T-cell (primary cell): ENCODE measurements at regions not wholly inside any gene's neighbourhood (a gene's known extent, or its start where the extent isn't known, plus 50 kb on each side); places are given as distances from the start of the nearest gene placed in this dataset.

ENCODE experiments used
- ATAC-seq, 4 experiments: fragments of 200-7000 bp in 3 of 4; fragments of 150-1000 bp in 1 of 4; cut with Tn5 transposase; replicated peaks in 1 of 4; 1 replicate in 3 of 4; 2 replicates in 1 of 4; pipeline ENCODE4 v1.10.0; 2021; ENCODE audit warnings: moderate library complexity in 3 of 4, mild to moderate bottlenecking in 2 of 4, moderate number of reproducible peaks in 1 of 4
- CTCF ChIA-PET, 2 donors: fragments of 300-600 bp; sonication (Branson Sonifier 250); formaldehyde crosslinking; loops; one replicate each; lab custom pipeline; 2022; ENCODE audit warnings: antibody characterized with exemption in 2 of 2; lab: Charles Lee
- POLR2A ChIA-PET, 2 donors: fragments of 300-600 bp; sonication (Branson Sonifier 250); formaldehyde crosslinking; loops; one replicate each; lab custom pipeline; 2022; ENCODE audit warnings: antibody characterized with exemption in 2 of 2; lab: Charles Lee
- DNase-seq, 35 experiments: peaks; one replicate each; pipeline versions ENCODE4 v3.0.0 to v3.0.0-alpha.2; 2013 to 2023
- H3K27ac ChIP-seq: one replicate; pipeline ENCODE4 v1.5.1; 2013; ENCODE audit warnings: low read length
- H3K27me3 ChIP-seq, 2 experiments: replicated peaks in 1 of 2; 1 replicate in 1 of 2; 2 replicates in 1 of 2; pipeline versions ENCODE4 v1.6.1 to v1.7.0; 2013; ENCODE audit warnings: low read length in 1 of 2, mixed read lengths in 1 of 2; ENCODE audit not compliant: control insufficient read depth in 2 of 2, insufficient read depth in 2 of 2; ENCODE audit errors: extremely low read depth in 1 of 2
- H3K36me3 ChIP-seq, 2 donors: 1 replicate in 1 of 2; 2 replicates in 1 of 2; pipeline versions ENCODE4 v1.6.1 to v1.7.0; 2013; ENCODE audit warnings: low read length in 1 of 2; ENCODE audit not compliant: control insufficient read depth in 2 of 2, insufficient read depth in 1 of 2; ENCODE audit errors: extremely low read depth in 1 of 2
- H3K4me1 ChIP-seq, 2 experiments: 1 replicate in 1 of 2; 2 replicates in 1 of 2; pipeline versions ENCODE4 v1.6.1 to v1.7.0; 2013; ENCODE audit warnings: low read length in 2 of 2, mixed read lengths in 1 of 2; ENCODE audit not compliant: insufficient read depth in 2 of 2, control insufficient read depth in 1 of 2; ENCODE audit errors: extremely low read depth in 1 of 2
- H3K4me3 ChIP-seq, 2 donors: 1 replicate in 1 of 2; 2 replicates in 1 of 2; pipeline versions ENCODE4 v1.5.1 to v1.7.0; 2013; ENCODE audit warnings: mild to moderate bottlenecking in 2 of 2, low read length in 1 of 2, moderate library complexity in 1 of 2; ENCODE audit not compliant: control insufficient read depth in 1 of 2; ENCODE audit errors: extremely low read depth in 1 of 2
- H3K9me3 ChIP-seq: 2 replicates; pipeline ENCODE4 v1.7.0; 2013
- H3K27ac Mint-ChIP-seq, 2 donors: one replicate each; pipeline ENCODE4 v1.8.0; 2020 to 2021; ENCODE audit warnings: mild to moderate bottlenecking in 2 of 2, mixed read lengths in 2 of 2
- H3K27me3 Mint-ChIP-seq, 2 donors: one replicate each; pipeline ENCODE4 v1.8.0; 2021 to 2022; ENCODE audit warnings: mixed read lengths in 2 of 2
- H3K36me3 Mint-ChIP-seq: one replicate; pipeline ENCODE4 v1.8.0; 2021; ENCODE audit warnings: mixed read lengths
- H3K4me1 Mint-ChIP-seq, 3 donors: one replicate each; pipeline ENCODE4 v1.8.0; 2020 to 2022; ENCODE audit warnings: mixed read lengths in 3 of 3, mild to moderate bottlenecking in 1 of 3
- H3K4me3 Mint-ChIP-seq, 3 donors: one replicate each; pipeline ENCODE4 v1.8.0; 2020 to 2022; ENCODE audit warnings: mild to moderate bottlenecking in 3 of 3, mixed read lengths in 3 of 3, moderate library complexity in 3 of 3
- H3K9me3 Mint-ChIP-seq, 3 donors: one replicate each; pipeline ENCODE4 v1.8.0; 2020 to 2022; ENCODE audit warnings: mixed read lengths in 3 of 3
- WGBS: methylation state at CpG from one replicate; pipeline ENCODE4 v1.1.5; 2013; ENCODE audit warnings: missing lambda C conversion rate; ENCODE audit not compliant: insufficient coverage; 5-methylcytosine and 5-hydroxymethylcytosine counted together

DNA sequence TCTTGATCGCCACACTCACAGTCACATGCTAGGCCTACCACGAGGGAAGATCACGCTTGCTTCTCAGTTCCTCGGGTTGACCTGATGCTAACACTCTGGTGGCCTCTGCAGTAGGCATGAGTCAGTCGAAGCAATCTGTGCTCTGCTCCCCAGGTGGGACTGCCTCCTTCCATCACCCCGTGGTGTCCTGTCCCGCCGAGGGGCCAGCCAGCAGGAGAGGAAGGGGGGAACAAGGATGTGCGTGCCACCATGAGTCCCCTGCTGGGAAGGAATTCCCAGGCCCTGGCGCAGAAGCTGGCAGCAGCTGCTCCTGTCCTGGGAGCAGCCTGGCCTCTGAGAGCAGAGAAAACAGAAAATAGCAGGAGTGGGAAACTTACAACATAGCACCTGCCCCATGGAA, 695.0 kb upstream of the NRP1 start:
- no peaks in the 10 kb centered on the region for H3K9me3 ChIP-seq
- no peaks in the 10 kb centered on the region for H3K36me3 ChIP-seq
- DNase-seq, result no peak
- H3K27me3 Mint-ChIP-seq, result no peaks in the 10 kb centered on the region
- H3K4me1 ChIP-seq, result no peaks in the 10 kb centered on the region
- H3K9me3 Mint-ChIP-seq, result no peaks in the 10 kb centered on the region
- H3K4me3 ChIP-seq, result no peak overlapping the region
- H3K4me3 Mint-ChIP-seq, result no peak overlapping the region
- ATAC-seq, result no peak
- H3K27me3 ChIP-seq, result no peaks in the 10 kb centered on the region
- WGBS, result 85% methylated on average over 10 of the region's 10 CpGs
- CTCF ChIA-PET, result no interaction called here
- POLR2A ChIA-PET, result no interaction called here
- H3K36me3 Mint-ChIP-seq, result no peaks in the 10 kb centered on the region
- no peak overlapping the region for H3K27ac Mint-ChIP-seq
- no peak overlapping the region for H3K27ac ChIP-seq
- H3K4me1 Mint-ChIP-seq, result no peaks in the 10 kb centered on the region

DNA sequence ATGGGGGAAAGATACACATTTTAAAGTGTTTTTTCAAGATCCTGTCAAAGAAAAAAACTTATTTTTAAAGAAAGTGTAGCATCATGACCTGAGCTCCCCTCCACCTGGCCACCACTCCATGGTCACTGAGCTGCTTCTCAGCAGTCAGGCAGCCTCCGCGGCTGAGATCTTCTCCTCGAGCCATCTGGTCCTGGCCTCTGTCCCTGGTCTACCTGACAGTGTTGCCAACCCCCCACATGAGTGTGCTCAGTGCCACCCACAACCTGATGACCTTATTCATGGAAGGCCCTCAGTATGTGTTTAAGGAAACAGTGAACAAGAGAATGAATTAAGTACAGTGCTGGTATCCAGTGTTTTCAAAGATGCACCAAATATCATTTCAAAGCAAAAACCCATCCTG, 694.5 kb upstream of the NRP1 start:
- H3K4me3 Mint-ChIP-seq, result no peak overlapping the region
- no peaks in the 10 kb centered on the region for H3K9me3 Mint-ChIP-seq
- no peak overlapping the region for H3K27ac Mint-ChIP-seq
- ATAC-seq, result no peak
- Histone ChIP-seq H3K27me3 (no peaks in the 10 kb centered on the region), H3K4me1 (no peaks in the 10 kb centered on the region), H3K27ac (no peak overlapping the region), H3K36me3 (no peaks in the 10 kb centered on the region), H3K9me3 (no peaks in the 10 kb centered on the region), H3K4me3 (no peak overlapping the region)
- H3K36me3 Mint-ChIP-seq, result no peaks in the 10 kb centered on the region
- no peak for DNase-seq
- CTCF ChIA-PET, result no interaction called here
- H3K27me3 Mint-ChIP-seq, result no peaks in the 10 kb centered on the region
- WGBS, result no CpG with 5 or more reads among the region's 3 CpGs
- POLR2A ChIA-PET, result no interaction called here
- no peaks in the 10 kb centered on the region for H3K4me1 Mint-ChIP-seq

DNA sequence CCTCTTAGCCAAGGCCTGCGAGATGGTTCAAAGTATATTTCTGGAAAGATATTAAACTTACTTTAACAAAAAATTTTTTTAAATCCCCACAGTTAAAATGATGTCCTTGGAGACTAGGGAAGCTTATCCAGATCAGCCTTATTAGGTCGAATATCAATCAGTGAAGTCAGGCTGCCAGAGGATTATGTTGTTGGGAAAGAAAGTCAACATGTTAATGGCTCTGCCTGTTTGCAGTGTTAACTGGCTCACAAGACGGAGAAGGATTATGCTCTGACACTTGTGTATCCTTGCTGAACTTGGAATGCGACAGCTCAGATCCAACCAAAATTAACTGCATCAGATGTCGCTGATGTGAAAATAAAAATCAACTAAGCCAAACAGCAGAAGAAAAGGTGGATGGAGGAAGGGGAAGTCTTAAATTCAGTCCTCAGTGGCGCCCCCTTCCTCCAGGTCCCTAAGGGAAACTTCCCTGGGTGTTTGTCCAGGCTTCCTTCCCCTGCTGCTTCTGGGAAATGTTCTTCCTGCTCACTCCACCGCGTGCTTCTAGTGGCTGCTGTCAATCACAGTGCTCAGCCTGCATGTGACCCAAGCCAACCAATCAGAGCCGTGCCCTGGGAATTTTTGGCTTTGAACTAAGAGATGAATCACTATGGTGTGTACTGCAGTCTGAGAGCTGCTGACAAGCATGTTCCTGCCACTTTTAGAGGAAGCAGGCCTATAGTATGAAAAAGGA, 690.4 kb upstream of the NRP1 start:
- H3K27ac Mint-ChIP-seq, result no peak overlapping the region
- no peak overlapping the region for H3K4me3 ChIP-seq
- 100% methylated on average over 1 of the region's 9 CpGs for WGBS
- no peaks in the 10 kb centered on the region for H3K4me1 ChIP-seq
- H3K9me3 Mint-ChIP-seq, result no peaks in the 10 kb centered on the region
- H3K36me3 Mint-ChIP-seq, result no peaks in the 10 kb centered on the region
- ChIA-PET POLR2A (no interaction called here), CTCF (no interaction called here)
- no peaks in the 10 kb centered on the region for H3K4me1 Mint-ChIP-seq
- ATAC-seq (no peak), DNase-seq (no peak)
- H3K27ac ChIP-seq, result no peak overlapping the region
- H3K9me3 ChIP-seq, result no peaks in the 10 kb centered on the region
- no peaks in the 10 kb centered on the region for H3K27me3 Mint-ChIP-seq
- H3K27me3 ChIP-seq, result no peaks in the 10 kb centered on the region
- no peak overlapping the region for H3K4me3 Mint-ChIP-seq
- no peaks in the 10 kb centered on the region for H3K36me3 ChIP-seq

DNA sequence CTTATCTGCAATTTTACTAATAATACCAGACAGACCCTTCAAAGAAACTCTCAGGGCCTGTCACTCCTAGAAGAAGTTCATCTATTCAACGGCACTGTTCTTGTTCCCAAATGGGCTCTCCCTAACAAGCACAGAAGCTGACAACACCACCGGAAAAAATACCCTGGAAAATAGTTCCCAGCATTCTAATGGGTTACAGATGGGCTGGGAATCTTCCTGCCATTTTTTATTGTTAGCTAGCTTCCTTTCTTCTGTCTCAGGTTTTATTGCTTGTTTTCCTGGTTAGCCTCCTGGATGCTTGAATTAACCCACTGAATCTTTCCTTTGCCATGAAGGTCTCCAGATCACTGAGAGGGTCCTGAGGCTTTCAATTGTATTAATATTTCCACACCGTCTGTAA, 689.8 kb upstream of the NRP1 start:
- 67% methylated on average over 1 of the region's 3 CpGs for WGBS
- CTCF ChIA-PET, result no interaction called here

DNA sequence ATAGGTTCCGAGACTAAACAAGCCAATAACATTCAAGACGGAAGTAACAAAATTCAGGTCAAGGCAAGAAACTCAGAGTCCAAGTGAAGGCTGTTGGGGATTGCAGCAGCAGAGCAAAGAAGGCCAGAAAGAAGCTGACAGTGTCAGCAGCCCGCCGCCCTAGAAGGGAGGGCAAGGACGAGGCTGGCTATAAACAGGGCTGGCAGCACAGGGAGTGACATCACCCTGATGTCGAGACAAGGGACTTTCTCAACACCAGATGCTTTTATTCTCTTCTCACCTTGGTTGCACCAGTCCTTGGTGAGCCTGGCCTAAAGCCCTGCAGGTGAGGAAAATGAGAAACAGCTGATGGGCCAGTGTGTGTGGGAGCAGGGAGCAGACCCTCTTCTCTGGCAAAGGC, 687.7 kb upstream of the NRP1 start:
- WGBS, result 73% methylated on average over 5 of the region's 6 CpGs
- POLR2A ChIA-PET, result no interaction called here

More for the DNA sequence above, 689.8 kb upstream of the NRP1 start:
- Mint-ChIP-seq H3K4me3 (no peak overlapping the region), H3K9me3 (no peaks in the 10 kb centered on the region), H3K4me1 (no peaks in the 10 kb centered on the region), H3K27me3 (no peaks in the 10 kb centered on the region), H3K36me3 (no peaks in the 10 kb centered on the region), H3K27ac (no peak overlapping the region)
- ATAC-seq (no peak), DNase-seq (no peak)
- Histone ChIP-seq H3K9me3 (no peaks in the 10 kb centered on the region), H3K27me3 (no peaks in the 10 kb centered on the region), H3K36me3 (no peaks in the 10 kb centered on the region), H3K27ac (no peak overlapping the region), H3K4me1 (no peaks in the 10 kb centered on the region), H3K4me3 (no peak overlapping the region)
- POLR2A ChIA-PET, result no interaction called here

DNA sequence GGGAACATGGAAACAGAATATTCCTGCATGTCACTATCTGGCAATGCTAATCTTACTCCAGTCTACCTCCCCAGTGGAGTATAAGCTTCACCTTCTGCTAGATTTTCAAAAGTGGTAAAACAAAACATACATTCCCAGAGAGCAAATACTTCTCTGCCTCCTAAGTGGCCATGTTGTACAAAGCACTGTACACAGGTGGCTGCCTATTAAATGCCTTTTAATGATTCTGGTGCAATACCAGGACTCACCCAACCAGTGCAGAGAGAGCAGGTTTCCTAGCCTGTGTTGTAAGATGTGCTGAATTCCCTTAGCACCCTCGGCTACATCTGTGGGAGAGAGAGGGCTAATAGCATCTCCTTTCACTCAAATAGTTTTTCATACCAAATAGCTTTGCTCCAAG, 684.3 kb upstream of the NRP1 start:
- no peak overlapping the region for H3K4me3 ChIP-seq
- no peak overlapping the region for H3K27ac Mint-ChIP-seq
- CTCF ChIA-PET, result no interaction called here
- H3K27me3 ChIP-seq, result no peaks in the 10 kb centered on the region
- H3K4me3 Mint-ChIP-seq, result no peak overlapping the region
- POLR2A ChIA-PET, result no interaction called here
- H3K4me1 ChIP-seq, result no peaks in the 10 kb centered on the region
- H3K36me3 Mint-ChIP-seq, result no peaks in the 10 kb centered on the region
- H3K36me3 ChIP-seq, result no peaks in the 10 kb centered on the region
- peaks cover 6 to 7% of the 10 kb centered on the region in 2 donors for H3K27me3 Mint-ChIP-seq
- WGBS, result no CpG with 5 or more reads among the region's 1 CpG
- H3K9me3 ChIP-seq, result no peaks in the 10 kb centered on the region
- no peaks in the 10 kb centered on the region for H3K4me1 Mint-ChIP-seq
- H3K9me3 Mint-ChIP-seq, result peaks cover 0 to 8% (median 0%) of the 10 kb centered on the region in 3 donors
- H3K27ac ChIP-seq, result no peak overlapping the region
- DNase-seq (no peak), ATAC-seq (no peak)

More for the DNA sequence above, 687.7 kb upstream of the NRP1 start:
- H3K9me3 ChIP-seq, result no peaks in the 10 kb centered on the region
- no peak overlapping the region for H3K4me3 ChIP-seq
- Mint-ChIP-seq H3K4me1 (no peaks in the 10 kb centered on the region), H3K4me3 (no peak overlapping the region), H3K27me3 (no peaks in the 10 kb centered on the region), H3K27ac (no peak overlapping the region), H3K36me3 (no peaks in the 10 kb centered on the region), H3K9me3 (no peaks in the 10 kb centered on the region)
- DNase-seq, result no peak
- H3K4me1 ChIP-seq, result no peaks in the 10 kb centered on the region
- no peak for ATAC-seq
- no peak overlapping the region for H3K27ac ChIP-seq
- CTCF ChIA-PET, result no interaction called here
- H3K27me3 ChIP-seq, result no peaks in the 10 kb centered on the region
- no peaks in the 10 kb centered on the region for H3K36me3 ChIP-seq

DNA sequence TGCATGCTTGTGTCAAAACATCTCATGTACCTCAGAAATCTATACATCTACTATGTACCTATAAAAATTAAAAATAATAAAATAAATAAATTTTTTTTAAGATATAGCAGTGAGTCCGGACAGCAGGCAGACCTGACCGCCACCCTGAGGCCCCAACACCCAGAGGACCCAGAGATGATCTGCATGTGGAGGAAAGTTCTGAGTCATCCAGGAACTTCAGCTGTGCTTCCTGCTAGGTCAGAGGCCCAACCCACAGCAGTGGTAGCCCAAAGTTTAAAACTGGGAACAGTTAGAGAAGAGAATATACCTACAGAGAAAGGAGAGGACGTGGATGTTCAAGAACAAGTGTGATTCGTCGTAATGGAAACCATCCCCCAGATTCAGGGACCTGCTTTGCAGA, 683.7 kb upstream of the NRP1 start:
- DNase-seq, result no peak
- H3K4me1 Mint-ChIP-seq, result no peaks in the 10 kb centered on the region
- H3K27ac Mint-ChIP-seq, result no peak overlapping the region
- peaks cover 8 to 13% of the 10 kb centered on the region in 2 donors for H3K27me3 Mint-ChIP-seq
- H3K4me3 Mint-ChIP-seq, result no peak overlapping the region
- CTCF ChIA-PET, result no interaction called here
- POLR2A ChIA-PET, result no interaction called here
- no peak for ATAC-seq
- Histone ChIP-seq H3K27ac (no peak overlapping the region), H3K36me3 (no peaks in the 10 kb centered on the region), H3K4me1 (no peaks in the 10 kb centered on the region), H3K27me3 (no peaks in the 10 kb centered on the region), H3K4me3 (no peak overlapping the region), H3K9me3 (no peaks in the 10 kb centered on the region)
- WGBS, result 100% methylated on average over 2 of the region's 5 CpGs
- H3K9me3 Mint-ChIP-seq, result peaks cover 0 to 9% (median 0%) of the 10 kb centered on the region in 3 donors
- H3K36me3 Mint-ChIP-seq, result no peaks in the 10 kb centered on the region
